ENCODE measurements at regions not wholly inside any gene's neighbourhood (a gene's known extent, or its start where the extent isn't known, plus 50 kb on each side); places are given as distances from the start of the nearest gene placed in this dataset.

DNA sequence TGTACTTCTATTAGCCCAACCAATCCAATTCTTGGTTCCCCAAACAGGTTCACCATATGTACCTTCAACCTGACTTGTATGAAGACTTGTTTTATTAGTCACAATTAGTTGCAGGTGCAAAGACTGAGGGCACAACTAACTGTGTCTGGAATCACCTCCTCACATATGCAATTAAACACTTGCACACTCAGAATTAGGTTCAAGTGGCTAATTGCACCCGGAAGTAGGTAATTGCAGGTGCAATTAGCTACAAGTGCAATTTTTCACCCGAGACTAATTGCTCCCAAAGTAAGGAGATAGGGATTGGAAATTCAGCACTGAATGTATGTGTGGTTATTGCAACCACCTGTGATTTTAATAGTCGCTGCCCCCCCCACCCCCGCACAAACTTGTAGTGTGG is 338.9 kb downstream of the ZSWIM6 start:
- no peak for TF ChIP-seq CTCF (IDR thresholded peaks at IDR 0.05; ENCODE audit: extremely low read depth in 1 of 2, insufficient read depth in 1 of 2, low read depth in 1 of 2, low read length in 2 of 2)
- TF ChIP-seq JUN (IDR thresholded peaks at IDR 0.05; ENCODE audit: borderline replicate concordance, insufficient read depth, insufficient read length, low read depth), result no peak
- TF ChIP-seq EZH2 (IDR thresholded peaks at IDR 0.05; ENCODE audit: borderline replicate concordance, low read depth, low read length, severe bottlenecking), result no peak
